Smooth muscle cell (in vitro differentiated cells): ENCODE measurements at regions not wholly inside any gene's neighbourhood (a gene's known extent, or its start where the extent isn't known, plus 50 kb on each side); places are given as distances from the start of the nearest gene placed in this dataset.
A peak's percentile ranks its signal among the peaks of the same experiment; 100 is the strongest.

Experiments
- DNase-seq: peaks from one replicate; lab custom pipeline; 2025; ENCODE audit not compliant: unreplicated experiment; lab: John Stamatoyannopoulos, UW
- H2AFZ ChIP-seq: fragments of 200-600 bp; sonication (generic); 2 replicates; pipeline ENCODE4 v1.6.0; 2016; ENCODE audit warnings: antibody characterized with exemption, low read depth, mild to moderate bottlenecking
- H3F3A ChIP-seq: fragments of 200-600 bp; sonication (generic); 2 replicates; pipeline ENCODE4 v1.6.0; 2017; ENCODE audit warnings: antibody characterized with exemption, low read depth
- H3K27ac ChIP-seq: fragments of 200-600 bp; sonication (generic); 2 replicates; pipeline ENCODE4 v1.5.1; 2016; ENCODE audit warnings: low read depth, mild to moderate bottlenecking
- H3K27me3 ChIP-seq: fragments of 200-600 bp; sonication (generic); 2 replicates; pipeline ENCODE4 v1.6.1; 2016; ENCODE audit warnings: low read depth, mild to moderate bottlenecking
- H3K36me3 ChIP-seq: fragments of 200-600 bp; sonication (generic); 2 replicates; pipeline ENCODE4 v1.5.1; 2016; ENCODE audit warnings: low read depth
- H3K4me1 ChIP-seq: fragments of 200-600 bp; sonication (generic); 2 replicates; pipeline ENCODE4 v1.5.1; 2016; ENCODE audit warnings: low read depth
- H3K4me2 ChIP-seq: fragments of 200-600 bp; sonication (generic); 2 replicates; pipeline ENCODE4 v1.6.0; 2016; ENCODE audit warnings: mild to moderate bottlenecking
- H3K4me3 ChIP-seq: fragments of 200-600 bp; sonication (generic); 2 replicates; pipeline ENCODE4 v1.5.1; 2016; ENCODE audit warnings: mild to moderate bottlenecking
- H3K79me2 ChIP-seq: fragments of 200-600 bp; sonication (generic); 2 replicates; pipeline ENCODE4 v1.6.0; 2016; ENCODE audit warnings: low read depth, mild to moderate bottlenecking
- H3K9ac ChIP-seq: fragments of 200-600 bp; sonication (generic); 2 replicates; pipeline ENCODE4 v1.6.0; 2016; ENCODE audit warnings: low read depth
- H3K9me3 ChIP-seq: fragments of 200-600 bp; sonication (generic); replicated peaks from 2 replicates; pipeline ENCODE4 v1.5.1; 2016; ENCODE audit warnings: low read depth
- H4K20me1 ChIP-seq: fragments of 200-600 bp; sonication (generic); 2 replicates; pipeline ENCODE4 v1.6.0; 2016; ENCODE audit warnings: low read depth
- WGBS: methylation state at CpG from one replicate; pipeline ENCODE4 v1.1.7; 2016; ENCODE audit warnings: low lambda C conversion rate; 5-methylcytosine and 5-hydroxymethylcytosine counted together
- TF ChIP-seq, protein P1 (sequence below): fragments of 200-600 bp; sonication (generic); IDR thresholded peaks from 2 replicates; pipeline ENCODE4 v1.5.1; 2017; ENCODE audit warnings: borderline replicate concordance, mild to moderate bottlenecking, antibody characterized with exemption; ENCODE audit not compliant: insufficient read depth, poor library complexity, severe bottlenecking

DNA sequence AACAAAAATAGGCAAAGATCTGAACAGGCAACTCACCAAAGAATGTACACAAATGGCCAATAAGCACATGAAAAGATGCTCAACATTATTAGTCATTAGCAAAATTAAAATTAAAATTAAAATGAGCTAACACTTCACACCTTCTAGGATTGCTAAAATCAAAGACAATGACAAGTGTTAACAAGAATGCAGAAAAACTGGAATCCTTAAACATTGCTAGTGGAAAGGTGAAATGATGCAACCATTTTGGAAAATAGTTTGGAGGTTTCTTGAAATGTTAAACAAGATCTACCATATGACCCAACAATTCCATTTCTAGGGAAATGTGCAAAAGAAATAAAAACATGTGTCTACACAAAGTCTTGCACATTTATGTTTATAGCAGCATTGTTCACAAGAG, 75.5 kb upstream of the DST start:
- Histone ChIP-seq H3K36me3 (no peaks in the 10 kb centered on the region), H3K79me2 (peaks cover 40% of the 10 kb centered on the region), H3K9ac (no peak overlapping the region), H3K4me1 (peaks cover 33% of the 10 kb centered on the region), H3K27ac (no peak overlapping the region), H2AFZ (no peak overlapping the region), H4K20me1 (peaks cover 3% of the 10 kb centered on the region), H3K4me3 (no peak overlapping the region), H3K27me3 (no peaks in the 10 kb centered on the region), H3K4me2 (no peak overlapping the region), H3K9me3 (no peaks in the 10 kb centered on the region), H3F3A (peaks cover 6% of the 10 kb centered on the region)
- no peak for DNase-seq
- TF ChIP-seq, protein P1, sequence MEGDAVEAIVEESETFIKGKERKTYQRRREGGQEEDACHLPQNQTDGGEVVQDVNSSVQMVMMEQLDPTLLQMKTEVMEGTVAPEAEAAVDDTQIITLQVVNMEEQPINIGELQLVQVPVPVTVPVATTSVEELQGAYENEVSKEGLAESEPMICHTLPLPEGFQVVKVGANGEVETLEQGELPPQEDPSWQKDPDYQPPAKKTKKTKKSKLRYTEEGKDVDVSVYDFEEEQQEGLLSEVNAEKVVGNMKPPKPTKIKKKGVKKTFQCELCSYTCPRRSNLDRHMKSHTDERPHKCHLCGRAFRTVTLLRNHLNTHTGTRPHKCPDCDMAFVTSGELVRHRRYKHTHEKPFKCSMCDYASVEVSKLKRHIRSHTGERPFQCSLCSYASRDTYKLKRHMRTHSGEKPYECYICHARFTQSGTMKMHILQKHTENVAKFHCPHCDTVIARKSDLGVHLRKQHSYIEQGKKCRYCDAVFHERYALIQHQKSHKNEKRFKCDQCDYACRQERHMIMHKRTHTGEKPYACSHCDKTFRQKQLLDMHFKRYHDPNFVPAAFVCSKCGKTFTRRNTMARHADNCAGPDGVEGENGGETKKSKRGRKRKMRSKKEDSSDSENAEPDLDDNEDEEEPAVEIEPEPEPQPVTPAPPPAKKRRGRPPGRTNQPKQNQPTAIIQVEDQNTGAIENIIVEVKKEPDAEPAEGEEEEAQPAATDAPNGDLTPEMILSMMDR, result no peak

DNA sequence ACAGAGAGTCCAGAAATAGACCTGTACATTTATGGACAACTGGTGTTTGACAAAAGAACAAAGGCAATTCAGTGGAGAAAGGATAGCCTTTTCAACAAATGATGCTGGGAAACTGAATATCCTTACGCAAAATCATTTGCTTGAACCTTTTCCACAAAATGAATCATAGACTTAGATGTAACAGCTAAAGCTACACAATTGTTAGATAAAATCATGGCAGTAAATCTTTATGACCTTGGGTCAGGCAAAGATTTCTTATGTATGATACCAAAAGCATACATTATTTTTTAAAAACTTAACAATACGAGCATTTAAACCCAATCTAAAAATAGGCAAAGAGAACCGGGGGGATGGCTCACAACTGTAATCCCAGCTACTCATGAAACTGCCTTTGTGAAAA, 73.5 kb upstream of the DST start:
- Histone ChIP-seq H4K20me1 (no peaks in the 10 kb centered on the region), H2AFZ (no peak overlapping the region), H3K27me3 (no peaks in the 10 kb centered on the region), H3K9me3 (no peaks in the 10 kb centered on the region), H3K9ac (no peak overlapping the region), H3K27ac (no peak overlapping the region), H3K36me3 (no peaks in the 10 kb centered on the region), H3K4me3 (no peak overlapping the region), H3F3A (peaks cover 5% of the 10 kb centered on the region), H3K4me1 (peaks cover 40% of the 10 kb centered on the region), H3K79me2 (peaks cover 33% of the 10 kb centered on the region), H3K4me2 (no peak overlapping the region)
- 73% methylated on average over 3 of the region's 3 CpGs for whole genome bisulfite sequencing
- no peak for DNase-seq
- TF ChIP-seq, protein P1, result no peak

DNA sequence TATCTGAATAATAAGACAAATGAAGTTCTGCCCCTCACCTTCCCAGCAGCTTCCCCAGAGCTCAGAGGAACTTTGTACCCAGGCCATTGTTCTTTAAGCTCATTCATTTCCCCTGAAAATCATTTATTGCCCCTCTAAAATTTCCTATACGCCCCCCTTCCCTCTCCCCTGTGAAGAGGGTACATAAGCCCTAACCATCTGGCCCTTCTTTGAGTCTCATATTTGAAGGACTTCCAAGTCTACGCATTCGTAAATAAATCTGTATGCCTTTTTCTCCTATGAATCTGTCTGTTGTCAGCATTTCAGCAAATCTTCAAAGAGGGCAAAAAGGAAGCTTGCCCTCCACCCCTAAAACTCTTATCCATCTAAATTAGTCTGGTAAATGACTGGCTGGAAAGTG, 73.1 kb upstream of the DST start:
- Histone ChIP-seq H3K4me2 (peak overlapping the region; percentile 53), H3K4me3 (no peak overlapping the region), H3K9ac (no peak overlapping the region), H2AFZ (no peak overlapping the region), H3K4me1 (peaks cover 40% of the 10 kb centered on the region), H3K79me2 (peaks cover 37% of the 10 kb centered on the region), H3K27ac (peak overlapping the region; percentile 62), H3F3A (peaks cover 5% of the 10 kb centered on the region), H3K36me3 (no peaks in the 10 kb centered on the region), H3K9me3 (no peaks in the 10 kb centered on the region), H4K20me1 (no peaks in the 10 kb centered on the region), H3K27me3 (no peaks in the 10 kb centered on the region)
- DNase-seq, result no peak
- TF ChIP-seq, protein P1, result no peak
- 88% methylated on average over 3 of the region's 3 CpGs for WGBS

DNA sequence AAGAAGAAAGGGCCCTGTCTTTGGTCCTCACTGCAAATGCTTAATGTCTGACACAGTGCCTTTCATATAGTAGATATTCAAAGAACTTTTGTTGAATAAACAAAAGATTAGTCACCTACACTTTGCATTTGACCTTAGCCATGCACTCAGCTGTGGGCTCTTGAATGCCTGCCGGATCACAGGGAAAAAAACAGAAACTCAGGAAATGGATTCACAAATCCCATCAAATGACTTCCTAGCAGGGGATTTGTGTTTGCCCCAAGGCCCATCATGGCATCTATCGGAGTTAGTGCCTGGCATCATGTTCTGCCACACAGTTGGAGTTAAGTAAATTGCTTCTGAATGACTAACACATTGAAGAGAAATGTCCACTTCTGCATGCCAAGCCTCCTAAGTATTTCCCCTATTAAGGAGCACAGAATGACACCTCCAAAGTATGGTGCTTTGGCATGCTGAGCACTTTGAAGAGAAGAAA, 72.3 kb upstream of the DST start:
- H2AFZ ChIP-seq, result no peak overlapping the region
- TF ChIP-seq, protein P1, result no peak
- peaks cover 5% of the 10 kb centered on the region for H3F3A ChIP-seq
- WGBS, result 4% methylated on average over 2 of the region's 2 CpGs
- H3K36me3 ChIP-seq, result no peaks in the 10 kb centered on the region
- peaks cover 46% of the 10 kb centered on the region for H3K4me1 ChIP-seq
- no peak overlapping the region for H3K4me3 ChIP-seq
- peak overlapping the region; percentile 62 for H3K27ac ChIP-seq
- peak overlapping the region; percentile 53 for H3K4me2 ChIP-seq
- H3K79me2 ChIP-seq, result peaks cover 36% of the 10 kb centered on the region
- no peaks in the 10 kb centered on the region for H3K9me3 ChIP-seq
- no peaks in the 10 kb centered on the region for H4K20me1 ChIP-seq
- H3K27me3 ChIP-seq, result no peaks in the 10 kb centered on the region
- no peak overlapping the region for H3K9ac ChIP-seq
- no peak for DNase-seq
